HCT116 (cell line): ENCODE measurements at regions not wholly inside any gene's neighbourhood (a gene's known extent, or its start where the extent isn't known, plus 50 kb on each side); places are given as distances from the start of the nearest gene placed in this dataset.

Experiments used
- CTCF ChIP-seq, 3 experiments: fragments of 200-600 bp in 1 of 3; sonication (generic) in 1 of 3; IDR thresholded peaks in 2 of 3; conservative IDR thresholded peaks in 1 of 3; 2 replicates each; pipeline ENCODE4 v1.5.1; 2012 to 2017; ENCODE audit warnings: low read depth in 2 of 3, low read length in 2 of 3, antibody characterized with exemption in 1 of 3, borderline replicate concordance in 1 of 3, control low read depth in 1 of 3, mild to moderate bottlenecking in 1 of 3, mixed read lengths in 1 of 3, mixed run types in 1 of 3, moderate library complexity in 1 of 3; ENCODE audit not compliant: insufficient read depth in 1 of 3
- ELF1 ChIP-seq: IDR thresholded peaks from 2 replicates; pipeline ENCODE4 v1.6.1; 2012; ENCODE audit warnings: low read depth, borderline replicate concordance
- EZH2 ChIP-seq: fragments of 200-600 bp; sonication (generic); IDR thresholded peaks from 2 replicates; pipeline ENCODE4 v1.6.1; 2017; ENCODE audit warnings: antibody characterized with exemption, mixed run types
- EZH2phosphoT487 ChIP-seq: fragments of 200-600 bp; IDR thresholded peaks from 2 replicates; pipeline ENCODE4 v1.6.1; 2018; ENCODE audit warnings: antibody characterized with exemption, borderline replicate concordance
- JUND ChIP-seq: IDR thresholded peaks from 2 replicates; pipeline ENCODE4 v1.6.1; 2012
- POLR2A ChIP-seq: IDR thresholded peaks from 2 replicates; pipeline ENCODE4 v1.7.0; 2011; ENCODE audit warnings: borderline replicate concordance; ENCODE audit not compliant: insufficient read depth, insufficient read length; ENCODE audit errors: extremely low read depth
- POLR2AphosphoS5 ChIP-seq: IDR thresholded peaks from 2 replicates; pipeline ENCODE4 v1.6.1; 2011; ENCODE audit warnings: mild to moderate bottlenecking, low read depth, low read length, moderate library complexity
- RAD21 ChIP-seq: IDR thresholded peaks from 2 replicates; pipeline ENCODE4 v1.6.1; 2012; ENCODE audit warnings: low read depth, mild to moderate bottlenecking
- SIN3A ChIP-seq: IDR thresholded peaks from 2 replicates; pipeline ENCODE4 v1.6.1; 2012; ENCODE audit warnings: low read depth
- SP1 ChIP-seq: IDR thresholded peaks from 2 replicates; pipeline ENCODE4 v1.6.1; 2012; ENCODE audit warnings: low read depth
- ZBTB33 ChIP-seq: IDR thresholded peaks from 2 replicates; pipeline ENCODE4 v1.6.1; 2011; ENCODE audit warnings: mild to moderate bottlenecking, low read length, moderate library complexity; ENCODE audit not compliant: insufficient replicate concordance; ENCODE audit errors: extremely low read depth
- ZNF274 ChIP-seq: fragments of 200-500 bp; sonication (Bioruptor generic); IDR thresholded peaks from 2 replicates; pipeline ENCODE4 v1.6.1; 2014; ENCODE audit warnings: mild to moderate bottlenecking, low read depth, low read length, inconsistent platforms

DNA sequence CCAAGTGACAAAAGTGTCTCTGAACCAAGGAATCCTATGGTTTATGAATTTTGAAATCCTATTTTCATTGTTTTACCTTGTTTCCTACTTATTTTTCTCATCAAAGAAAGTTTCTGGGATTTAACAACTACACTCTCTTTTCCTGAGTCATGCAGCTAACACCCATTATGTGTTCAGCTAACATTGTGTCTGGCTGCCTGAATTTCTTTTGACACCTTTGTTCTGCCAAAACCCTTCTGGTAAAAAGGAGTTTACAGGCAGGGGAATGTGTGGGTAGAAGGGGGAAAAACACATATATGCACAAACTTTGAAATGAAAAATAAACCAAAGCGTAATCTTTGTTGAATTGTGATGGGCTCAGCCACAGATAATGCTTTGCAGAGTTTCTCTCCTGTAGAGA is 146.2 kb downstream of the COX7C start:
- TF ChIP-seq SP1 (no peak), CTCF (IDR thresholded peaks at IDR 0.05 in 2 of 3, conservative IDR thresholded peaks at IDR 0.05 in 1 of 3; ENCODE audit: borderline replicate concordance in 1 of 3, insufficient read depth in 1 of 3, low read depth in 2 of 3, low read length in 2 of 3) (no peak), EZH2phosphoT487 (no peak), ZBTB33 (no peak), JUND (no peak), POLR2A (no peak), RAD21 (no peak), POLR2AphosphoS5 (no peak), EZH2 (no peak), ZNF274 (no peak), SIN3A (no peak), ELF1 (no peak)
